HG02840 (cell line): ENCODE measurements at regions not wholly inside any gene's neighbourhood (a gene's known extent, or its start where the extent isn't known, plus 50 kb on each side); places are given as distances from the start of the nearest gene placed in this dataset.
"Not testable (repeated sequence)": the region's sequence is repeated elsewhere in the genome, so short reads cannot be mapped to it uniquely, and the experiment has no call there.

ENCODE experiments used
- ATAC-seq: cut with Tn5 transposase; IDR thresholded peaks from one replicate; pipeline ENCODE4 v1.9.1; 2021; ENCODE audit warnings: mild to moderate bottlenecking, moderate library complexity, moderate number of reproducible peaks; ENCODE audit not compliant: unreplicated experiment, low FRiP score

GRCh38 chr5:96321345-96321744 lies 111.7 kb downstream of the PCSK1 start:
- ATAC-seq = no peak

GRCh38 chr5:96320797-96321196 lies 112.3 kb downstream of the PCSK1 start:
- ATAC-seq = no peak

GRCh38 chr5:96319981-96320739 lies 112.9 kb downstream of the PCSK1 start:
- not testable (repeated sequence) for ATAC-seq

GRCh38 chr5:96318569-96319110 lies 114.4 kb downstream of the PCSK1 start:
- no peak for ATAC-seq

- ATAC-seq = no peak
These were observed 115.1 kb downstream of the PCSK1 start for GRCh38 chr5:96317945-96318344.

- ATAC-seq = no peak
These were observed 116.6 kb downstream of the PCSK1 start for GRCh38 chr5:96316487-96316886.

GRCh38 chr5:96316017-96316416 lies 117.0 kb downstream of the PCSK1 start:
- no peak for ATAC-seq

- ATAC-seq = no peak
These were observed 117.6 kb downstream of the PCSK1 start for GRCh38 chr5:96315431-96315830.

GRCh38 chr5:96312383-96312782 lies 120.7 kb downstream of the PCSK1 start:
- no peak for ATAC-seq

GRCh38 chr5:96307047-96307446 lies 126.0 kb downstream of the PCSK1 start:
- not testable (repeated sequence) for ATAC-seq

- ATAC-seq = no peak
These were observed 130.8 kb downstream of the PCSK1 start for GRCh38 chr5:96302174-96302738.

- ATAC-seq = no peak
These were observed 132.1 kb downstream of the PCSK1 start for GRCh38 chr5:96300976-96301375.

GRCh38 chr5:96297867-96298266 lies 135.2 kb downstream of the PCSK1 start:
- no peak for ATAC-seq

- ATAC-seq = no peak
These were observed 135.8 kb downstream of the PCSK1 start for GRCh38 chr5:96297290-96297689.

GRCh38 chr5:96294884-96295202 lies 138.2 kb downstream of the PCSK1 start:
- ATAC-seq = no peak

GRCh38 chr5:96293966-96294883 lies 138.8 kb downstream of the PCSK1 start:
- no peak for ATAC-seq

GRCh38 chr5:96292582-96293247 lies 140.3 kb downstream of the PCSK1 start:
- ATAC-seq = no peak

GRCh38 chr5:96289287-96289686 lies 143.8 kb downstream of the PCSK1 start:
- not testable (repeated sequence) for ATAC-seq

GRCh38 chr5:96288845-96289185 lies 144.2 kb downstream of the PCSK1 start:
- ATAC-seq = no peak

- no peak for ATAC-seq
These were observed 144.7 kb downstream of the PCSK1 start for GRCh38 chr5:96288166-96288844.
